GM03348 (cell line): ENCODE measurements at regions not wholly inside any gene's neighbourhood (a gene's known extent, or its start where the extent isn't known, plus 50 kb on each side); places are given as distances from the start of the nearest gene placed in this dataset.

Experiments used
- DNase-seq: peaks from one replicate; pipeline ENCODE4 v3.0.0; 2012; ENCODE audit warnings: low spot score

DNA sequence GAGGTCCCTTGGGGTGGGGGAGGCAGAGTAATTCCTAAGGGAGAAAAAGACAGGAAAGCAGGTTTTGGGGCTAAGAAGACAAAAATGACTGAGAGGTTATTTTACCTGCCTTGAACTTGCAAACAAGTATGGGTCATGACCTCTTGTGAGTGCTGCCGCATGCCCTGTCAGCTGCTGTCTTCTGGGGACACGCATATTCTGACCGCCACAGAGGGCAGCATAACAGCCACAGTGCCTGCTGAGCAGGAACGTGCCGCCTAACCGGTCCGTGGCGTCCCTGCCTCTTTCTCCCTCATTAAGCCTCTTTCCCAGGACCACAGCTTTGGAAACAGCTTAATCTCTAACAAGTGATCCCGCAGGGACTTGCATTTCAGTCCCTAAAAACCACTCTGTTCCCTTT lies 51.3 kb upstream of the KCNA1 start:
- DNase-seq, result no peak

- DNase-seq, result no peak
Measured at GRCh38 chr12:4859478-4860210, 50.1 kb upstream of the KCNA1 start.
